Activated CD8-positive, alpha-beta memory T cell treated with anti-CD3 and anti-CD28 coated beads for 24 hours (primary cell): ENCODE measurements at regions not wholly inside any gene's neighbourhood (a gene's known extent, or its start where the extent isn't known, plus 50 kb on each side); places are given as distances from the start of the nearest gene placed in this dataset.

Experiments
- DNase-seq: peaks from one replicate; pipeline ENCODE4 v3.0.0-alpha.2; 2020

DNA sequence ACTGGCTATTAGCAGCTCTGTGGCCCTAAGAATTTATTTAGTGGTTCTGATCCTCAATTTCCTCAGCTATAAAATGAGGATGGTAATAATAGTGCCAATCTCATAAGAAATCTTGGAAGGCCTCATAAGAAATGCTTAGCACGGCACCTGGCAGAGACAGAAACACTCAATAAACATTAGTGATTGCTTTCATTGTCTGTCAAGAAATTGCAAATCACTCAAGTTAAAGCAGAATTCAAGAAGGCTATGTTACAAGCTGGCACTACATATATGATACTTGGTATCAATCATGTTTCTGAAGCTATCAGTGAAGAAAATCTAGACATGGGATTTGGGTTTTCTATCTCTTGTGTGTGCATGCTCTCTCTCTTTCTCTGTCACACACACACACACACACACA, 267.7 kb upstream of the KCNIP4 start:
- DNase-seq, result no peak

DNA sequence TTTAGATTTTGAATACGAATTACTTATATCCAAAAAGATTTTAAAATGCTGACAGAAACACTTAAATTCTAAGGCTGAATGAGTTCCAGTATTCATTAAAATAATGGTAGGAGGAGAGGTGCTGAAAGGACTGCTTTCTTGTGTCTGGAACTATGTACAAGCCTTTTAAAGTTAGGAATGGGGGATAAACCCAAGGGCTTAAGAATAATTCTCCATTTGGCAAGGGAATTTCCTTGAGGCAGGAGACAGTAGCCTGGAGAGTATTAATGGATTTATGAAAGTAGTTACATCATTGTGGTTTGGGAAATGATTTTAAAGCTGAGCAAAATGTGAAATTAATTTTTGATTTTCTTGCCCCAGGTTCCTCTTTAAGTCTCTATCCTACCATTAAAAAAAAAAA, 266.5 kb upstream of the KCNIP4 start:
- DNase-seq, result no peak

DNA sequence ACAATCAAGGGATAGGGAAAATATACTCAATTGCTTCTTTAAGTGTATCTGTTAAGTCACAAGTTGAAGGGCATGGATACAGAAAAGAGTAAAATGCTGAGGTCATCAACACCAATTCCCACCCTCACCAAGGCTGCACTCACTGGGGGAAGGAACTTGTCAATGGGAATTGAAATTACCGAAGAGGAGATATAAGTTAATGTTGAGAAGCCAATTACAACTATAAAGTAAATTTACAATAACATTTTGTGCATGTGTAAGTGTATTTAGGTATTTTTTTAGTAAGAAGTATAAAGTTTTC, 255.1 kb upstream of the KCNIP4 start:
- DNase-seq, result no peak

- DNase-seq, result no peak
Observed at GRCh38 chr4:22202975-22203710, 254.6 kb upstream of the KCNIP4 start.

DNA sequence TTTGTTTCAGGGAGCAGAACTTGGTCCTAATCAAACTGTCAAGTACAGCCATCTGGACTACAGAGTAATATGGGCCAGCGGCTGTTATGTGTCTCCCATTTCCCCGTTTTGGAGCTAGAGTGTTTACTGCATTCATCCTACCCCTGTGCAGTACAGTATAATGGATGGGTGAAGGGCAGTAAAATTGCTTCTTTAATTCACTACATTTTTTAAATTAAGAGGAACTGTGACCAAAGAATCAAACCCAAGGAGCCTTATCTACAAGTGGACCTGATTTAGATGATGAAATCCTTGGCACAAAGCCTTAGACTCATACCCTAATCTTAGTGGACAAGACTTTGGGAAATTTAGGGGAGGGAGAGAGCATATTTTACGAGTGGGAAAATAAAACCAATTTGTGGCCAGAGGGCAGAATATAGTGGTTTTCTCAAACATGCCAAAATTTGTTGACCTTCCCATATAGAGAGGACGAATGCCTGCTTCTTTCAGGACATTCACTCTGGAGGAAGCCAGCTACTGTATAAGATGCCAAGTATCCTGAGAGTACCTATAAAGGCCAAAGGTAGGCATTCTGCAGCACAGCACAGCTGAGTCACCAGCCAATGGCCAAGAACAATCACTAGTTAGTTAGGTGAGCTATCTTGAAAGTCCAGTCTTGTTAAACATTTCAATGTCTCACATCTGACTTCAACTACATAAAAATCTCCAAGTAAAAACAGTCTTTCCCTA, 253.8 kb upstream of the KCNIP4 start:
- no peak for DNase-seq

GRCh38 chr4:22201256-22201655, 252.7 kb upstream of the KCNIP4 start:
- no peak for DNase-seq

- no peak for DNase-seq
Observed at GRCh38 chr4:22196551-22196950, 248.0 kb upstream of the KCNIP4 start.

DNA sequence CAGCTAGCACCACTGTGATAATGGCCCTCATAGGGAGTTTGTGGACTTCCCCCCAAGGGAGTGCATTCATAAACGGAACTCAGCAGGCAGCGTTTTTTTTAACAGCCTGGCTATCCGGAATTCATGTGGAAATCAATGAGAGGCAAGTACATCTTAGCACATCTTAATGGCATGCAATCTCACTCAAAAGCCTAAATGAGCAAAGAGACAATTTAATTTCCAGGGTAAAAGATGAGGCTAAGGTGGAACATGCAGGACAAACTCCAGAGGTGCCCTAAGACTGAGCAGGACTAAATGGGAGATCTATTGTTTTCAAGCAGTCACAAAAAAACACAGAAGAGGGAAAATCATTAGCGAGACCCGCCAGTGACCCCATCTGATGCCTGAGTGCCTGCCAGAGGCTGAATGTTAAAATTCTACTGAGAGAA, 243.5 kb upstream of the KCNIP4 start:
- DNase-seq, result no peak

GRCh38 chr4:22191565-22191964, 243.0 kb upstream of the KCNIP4 start:
- DNase-seq, result no peak

DNA sequence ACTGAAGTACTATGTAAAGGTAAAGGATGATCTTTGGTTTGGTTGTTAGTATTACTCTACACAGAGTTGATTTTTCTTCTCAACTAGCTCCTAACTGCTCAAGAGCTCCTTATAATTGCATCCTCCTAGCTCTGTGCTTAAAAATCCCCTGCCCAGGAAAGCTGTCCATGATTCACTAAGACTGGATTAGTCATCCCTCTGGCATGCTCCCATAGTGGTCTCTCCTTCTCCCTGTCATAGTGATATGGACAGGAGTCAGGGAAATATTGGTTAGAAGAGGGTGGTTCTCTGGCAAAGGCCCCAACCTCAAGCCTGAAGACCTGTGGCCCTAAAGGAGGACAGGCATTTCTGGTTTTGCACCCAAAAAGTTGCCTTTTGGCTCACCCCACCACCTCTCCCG, 242.3 kb upstream of the KCNIP4 start:
- DNase-seq, result no peak

DNA sequence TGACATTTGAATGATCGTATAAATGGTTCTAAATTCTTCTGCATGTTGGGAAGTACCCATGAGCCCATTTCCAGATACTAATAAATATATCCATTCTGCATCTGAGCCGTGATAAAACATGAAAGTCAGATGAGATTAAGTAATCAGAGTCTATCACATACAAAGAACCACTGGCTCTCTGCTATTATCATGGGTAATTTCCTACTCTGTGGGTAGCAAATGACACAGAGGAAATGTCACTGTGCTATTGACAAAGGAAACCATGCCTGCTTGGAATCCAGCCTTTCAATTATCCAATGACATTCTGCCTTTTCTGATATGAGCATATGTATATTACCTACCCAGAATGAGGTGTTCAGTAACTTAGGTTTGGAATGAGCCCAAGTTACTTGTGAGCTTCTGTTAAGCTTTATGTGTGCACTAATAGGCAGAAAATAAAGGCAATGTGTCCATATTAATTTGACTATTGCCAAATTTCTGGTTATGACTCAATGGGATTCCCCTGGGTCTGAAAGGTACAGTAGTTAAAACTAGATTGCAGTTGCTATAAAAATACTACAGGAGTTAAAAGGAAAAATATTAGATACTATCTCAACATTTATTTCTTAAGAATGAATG, 238.7 kb upstream of the KCNIP4 start:
- DNase-seq, result no peak

DNA sequence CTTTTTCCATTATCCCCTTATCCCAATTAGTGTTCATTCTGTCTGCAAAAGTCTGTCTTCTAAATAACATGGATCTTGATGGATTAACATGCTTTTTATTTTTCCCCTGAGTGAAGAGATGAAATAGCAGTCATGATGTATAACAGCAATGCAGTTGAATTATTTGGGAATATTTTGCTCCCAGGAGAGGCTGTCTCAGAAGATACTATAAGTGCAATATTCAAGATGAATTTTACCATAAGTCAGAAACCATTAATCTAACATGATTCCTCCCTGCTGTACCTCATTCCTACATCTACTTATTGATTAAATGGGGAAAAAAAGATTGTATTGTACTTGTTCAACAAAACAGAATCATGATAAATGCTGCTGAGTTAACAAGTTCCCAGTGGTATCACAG, 233.2 kb upstream of the KCNIP4 start:
- DNase-seq, result no peak

GRCh38 chr4:22179124-22179874, 230.7 kb upstream of the KCNIP4 start:
- DNase-seq, result no peak

- no peak for DNase-seq
Observed at GRCh38 chr4:22174640-22175039, 226.1 kb upstream of the KCNIP4 start.

DNA sequence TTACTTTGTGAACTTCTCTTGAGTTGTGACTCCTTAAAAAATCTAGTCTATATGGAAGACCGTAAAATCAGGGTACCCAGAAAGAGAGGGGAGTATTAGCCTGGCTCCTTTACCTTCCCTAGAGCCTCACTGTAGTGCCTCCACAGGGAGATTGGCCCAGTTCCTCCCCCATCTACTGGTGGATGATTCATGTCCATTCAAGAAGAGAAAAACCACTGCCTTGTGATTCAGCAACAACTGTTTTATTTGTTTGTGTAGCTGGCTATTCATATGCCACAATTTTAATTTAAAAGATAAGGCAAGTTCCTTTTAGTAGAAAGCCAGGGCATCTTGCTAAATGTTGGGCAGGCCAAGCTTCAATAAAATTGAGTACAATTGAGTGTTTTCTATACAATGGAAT, 221.8 kb upstream of the KCNIP4 start:
- no peak for DNase-seq

- no peak for DNase-seq
Observed at GRCh38 chr4:22167201-22167600, 218.6 kb upstream of the KCNIP4 start.

DNA sequence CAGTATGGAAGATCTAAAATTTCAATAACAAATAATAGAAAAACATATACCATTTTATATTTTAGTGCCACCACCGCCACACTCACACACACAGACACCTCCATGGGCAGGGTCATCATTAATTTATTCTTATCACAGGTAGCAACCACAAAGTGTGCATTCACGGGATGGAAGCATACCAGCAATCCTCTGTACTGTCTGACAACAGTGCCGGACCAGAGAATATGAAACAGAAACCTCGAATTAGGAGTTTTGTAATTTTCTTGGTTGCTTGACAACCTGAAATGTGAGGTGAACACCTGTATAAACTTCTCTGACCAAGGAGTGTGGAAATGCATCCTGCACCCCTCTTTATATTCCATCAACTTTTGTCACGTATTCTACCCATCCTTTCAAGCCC, 213.9 kb upstream of the KCNIP4 start:
- DNase-seq, result no peak

- DNase-seq, result no peak
Observed at GRCh38 chr4:22130741-22131140, 182.2 kb upstream of the KCNIP4 start.

DNA sequence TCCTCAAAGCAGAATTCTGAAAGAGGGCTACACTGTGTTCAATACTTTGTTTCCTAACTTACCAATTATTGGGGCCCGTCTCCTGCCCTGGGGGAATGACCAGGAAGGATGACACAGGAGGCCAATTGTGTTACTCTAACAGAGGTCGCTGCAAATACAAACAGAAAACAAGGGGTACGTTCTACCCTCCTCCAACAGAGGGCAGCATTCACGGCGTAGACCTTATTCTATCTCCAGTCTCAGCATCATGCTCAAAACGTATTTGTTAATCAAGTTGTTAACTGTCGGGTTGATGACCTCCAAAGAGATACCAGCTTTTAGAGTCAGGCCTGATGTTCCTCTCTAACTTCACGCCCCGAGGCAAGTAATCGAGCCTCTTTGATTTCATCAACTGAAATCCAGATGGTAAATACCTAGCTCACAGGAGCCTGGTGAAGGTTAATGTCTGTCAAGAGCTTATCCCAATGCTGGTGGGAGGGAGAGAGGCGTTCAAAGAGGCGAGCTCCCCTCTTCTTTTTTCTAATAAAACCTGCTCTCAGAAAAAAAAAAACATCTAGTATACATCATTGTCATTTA, 181.0 kb upstream of the KCNIP4 start:
- no peak for DNase-seq

DNA sequence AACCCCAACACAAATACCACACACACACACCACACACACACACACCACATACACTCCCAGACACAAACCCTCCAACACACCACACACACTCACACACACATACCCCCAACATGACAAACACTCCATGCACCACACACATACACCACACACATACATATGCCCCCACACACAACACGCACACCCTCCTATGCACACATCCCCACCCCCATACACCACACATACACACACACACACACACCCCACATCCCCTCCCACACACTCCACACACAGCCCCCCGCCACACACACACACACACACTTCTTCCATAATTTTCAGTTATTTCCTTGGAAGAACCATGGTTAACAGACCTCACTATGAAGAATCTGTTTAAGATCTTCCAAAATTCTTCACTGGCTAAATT, 173.5 kb upstream of the KCNIP4 start:
- no peak for DNase-seq

DNA sequence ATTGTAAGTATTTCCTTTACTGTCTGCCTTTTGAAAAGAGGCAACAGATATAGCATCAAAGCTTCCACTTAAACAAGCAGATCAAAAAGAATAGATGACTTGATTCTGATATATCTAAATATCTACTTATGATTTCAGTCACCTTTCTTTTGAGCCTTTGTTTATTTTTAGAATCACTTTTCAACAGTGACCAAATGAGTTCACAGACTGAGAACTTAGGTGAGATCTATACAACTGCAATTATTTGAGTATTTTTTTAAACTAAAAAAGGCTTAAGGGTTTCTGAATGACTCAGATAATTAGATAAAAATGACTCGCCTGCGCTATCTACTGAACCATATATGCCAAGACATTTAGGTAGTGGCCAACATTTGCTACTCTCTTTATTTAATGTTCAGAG, 166.7 kb upstream of the KCNIP4 start:
- DNase-seq, result no peak

DNA sequence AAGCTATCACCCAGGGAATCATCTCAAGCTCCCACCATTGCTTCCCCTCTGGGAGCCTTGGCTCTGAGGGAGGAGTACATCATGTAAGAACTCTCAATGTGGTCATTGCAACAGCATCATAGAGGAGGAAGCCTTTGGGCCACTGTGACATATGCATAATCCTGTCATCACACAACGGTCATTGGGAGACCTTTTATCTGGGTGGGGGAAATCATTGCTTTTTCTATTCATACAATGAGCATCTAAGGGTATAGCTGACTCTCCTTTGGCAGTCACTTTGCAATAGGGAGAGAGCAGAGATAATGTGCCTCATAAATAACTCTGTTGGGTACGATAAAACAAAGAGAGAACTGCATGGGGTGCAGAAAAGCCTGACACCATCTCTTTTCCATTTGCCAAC, 155.2 kb upstream of the KCNIP4 start:
- DNase-seq, result no peak

- DNase-seq, result no peak
Observed at GRCh38 chr4:22099896-22100295, 151.3 kb upstream of the KCNIP4 start.
